ENCODE measurements at regions not wholly inside any gene's neighbourhood (a gene's known extent, or its start where the extent isn't known, plus 50 kb on each side); places are given as distances from the start of the nearest gene placed in this dataset.
"Not testable (repeated sequence)": the region's sequence is repeated elsewhere in the genome, so short reads cannot be mapped to it uniquely, and the experiment has no call there.

GRCh38 chrX:114272096-114272686, 311.7 kb upstream of the HTR2C start:
- DNase-seq: no peak

- not testable (repeated sequence) for DNase-seq
These were observed 313.5 kb upstream of the HTR2C start for GRCh38 chrX:114270371-114270770.

GRCh38 chrX:114268643-114269042, 315.2 kb upstream of the HTR2C start:
- no peak for DNase-seq

- DNase-seq: no peak
These were observed 316.7 kb upstream of the HTR2C start for GRCh38 chrX:114267142-114267541.

- no peak for DNase-seq
These were observed 331.7 kb upstream of the HTR2C start for GRCh38 chrX:114252186-114252585.

GRCh38 chrX:114251575-114251974, 332.3 kb upstream of the HTR2C start:
- DNase-seq: no peak

GRCh38 chrX:114221445-114221844, 362.4 kb upstream of the HTR2C start:
- DNase-seq: no peak

GRCh38 chrX:114210879-114211278, 373.0 kb upstream of the HTR2C start:
- no peak for DNase-seq

- no peak for DNase-seq
These were observed 382.3 kb upstream of the HTR2C start for GRCh38 chrX:114201622-114202021.

GRCh38 chrX:114181195-114181594, 402.7 kb upstream of the HTR2C start:
- DNase-seq: no peak

GRCh38 chrX:114178126-114178525, 405.8 kb upstream of the HTR2C start:
- DNase-seq: no peak

- DNase-seq: not testable (repeated sequence)
These were observed 416.6 kb upstream of the HTR2C start for GRCh38 chrX:114167276-114167675.

- no peak for DNase-seq
These were observed 417.3 kb upstream of the HTR2C start for GRCh38 chrX:114166601-114167000.

GRCh38 chrX:114165537-114165936, 418.3 kb upstream of the HTR2C start:
- no peak for DNase-seq

GRCh38 chrX:114162068-114162735, 421.7 kb upstream of the HTR2C start:
- DNase-seq: no peak

GRCh38 chrX:114152801-114153200, 431.1 kb upstream of the HTR2C start:
- no peak for DNase-seq

- DNase-seq: no peak
These were observed 431.8 kb upstream of the HTR2C start for GRCh38 chrX:114152130-114152529.

- no peak for DNase-seq
These were observed 449.4 kb upstream of the HTR2C start for GRCh38 chrX:114134465-114134864.

GRCh38 chrX:114127411-114128025, 456.4 kb upstream of the HTR2C start:
- DNase-seq: no peak

- DNase-seq: no peak
These were observed 456.9 kb upstream of the HTR2C start for GRCh38 chrX:114127005-114127404.

GRCh38 chrX:114101081-114101480, 482.8 kb upstream of the HTR2C start:
- DNase-seq: no peak

- DNase-seq: no peak
These were observed 486.0 kb upstream of the HTR2C start for GRCh38 chrX:114097866-114098265.

GRCh38 chrX:114097427-114097826, 486.5 kb upstream of the HTR2C start:
- no peak for DNase-seq

- no peak for DNase-seq
These were observed 488.1 kb upstream of the HTR2C start for GRCh38 chrX:114095789-114096188.

- no peak for DNase-seq
These were observed 496.3 kb upstream of the HTR2C start for GRCh38 chrX:114087543-114087942.

Measured in NCI-H1092 treated with DMSO at 0.1 percent for 48 hours (cell line).